Neural progenitor cell (in vitro differentiated cells): ENCODE measurements at regions not wholly inside any gene's neighbourhood (a gene's known extent, or its start where the extent isn't known, plus 50 kb on each side); places are given as distances from the start of the nearest gene placed in this dataset.

Experiments used
- EZH2 ChIP-seq: fragments of 200-600 bp; sonication (generic); IDR thresholded peaks from 2 replicates; pipeline ENCODE4 v1.6.1; 2017; ENCODE audit warnings: antibody characterized with exemption, mild to moderate bottlenecking, moderate library complexity
- TF ChIP-seq, protein P1 (sequence below): fragments of 200-600 bp; sonication (generic); IDR thresholded peaks from 2 replicates; pipeline ENCODE4 v1.5.1; 2017; ENCODE audit warnings: antibody characterized with exemption, mild to moderate bottlenecking

DNA sequence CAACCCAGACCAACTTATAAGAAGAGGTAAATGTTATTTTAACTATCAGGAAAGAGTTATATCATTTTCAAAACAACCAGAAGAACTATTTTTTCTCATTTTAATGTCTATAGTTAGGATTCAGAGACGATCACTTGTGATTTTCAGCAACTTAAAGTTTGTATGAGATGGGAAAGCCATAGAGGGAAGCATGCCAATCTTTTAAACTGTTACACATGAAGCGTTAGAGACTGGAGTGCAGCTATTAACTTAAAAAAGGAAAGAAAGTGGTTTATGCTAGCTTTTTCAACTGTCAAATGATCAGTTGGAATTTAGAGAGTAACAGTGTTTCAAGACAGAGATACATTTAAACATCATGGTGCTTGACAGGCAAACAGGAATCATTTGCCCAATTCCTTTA is 91.7 kb upstream of the LPP start:
- TF ChIP-seq, protein P1, sequence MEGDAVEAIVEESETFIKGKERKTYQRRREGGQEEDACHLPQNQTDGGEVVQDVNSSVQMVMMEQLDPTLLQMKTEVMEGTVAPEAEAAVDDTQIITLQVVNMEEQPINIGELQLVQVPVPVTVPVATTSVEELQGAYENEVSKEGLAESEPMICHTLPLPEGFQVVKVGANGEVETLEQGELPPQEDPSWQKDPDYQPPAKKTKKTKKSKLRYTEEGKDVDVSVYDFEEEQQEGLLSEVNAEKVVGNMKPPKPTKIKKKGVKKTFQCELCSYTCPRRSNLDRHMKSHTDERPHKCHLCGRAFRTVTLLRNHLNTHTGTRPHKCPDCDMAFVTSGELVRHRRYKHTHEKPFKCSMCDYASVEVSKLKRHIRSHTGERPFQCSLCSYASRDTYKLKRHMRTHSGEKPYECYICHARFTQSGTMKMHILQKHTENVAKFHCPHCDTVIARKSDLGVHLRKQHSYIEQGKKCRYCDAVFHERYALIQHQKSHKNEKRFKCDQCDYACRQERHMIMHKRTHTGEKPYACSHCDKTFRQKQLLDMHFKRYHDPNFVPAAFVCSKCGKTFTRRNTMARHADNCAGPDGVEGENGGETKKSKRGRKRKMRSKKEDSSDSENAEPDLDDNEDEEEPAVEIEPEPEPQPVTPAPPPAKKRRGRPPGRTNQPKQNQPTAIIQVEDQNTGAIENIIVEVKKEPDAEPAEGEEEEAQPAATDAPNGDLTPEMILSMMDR = no peak
- TF ChIP-seq EZH2 = no peak
